Vagina (tissue), 2 donors: ENCODE measurements at regions not wholly inside any gene's neighbourhood (a gene's known extent, or its start where the extent isn't known, plus 50 kb on each side); places are given as distances from the start of the nearest gene placed in this dataset.

ENCODE experiments used
- POLR2A ChIP-seq, 2 donors: fragments of 450-650 bp; IDR thresholded peaks; one replicate each; pipeline ENCODE4 v1.6.1; 2017; ENCODE audit warnings: antibody characterized with exemption in 2 of 2, mild to moderate bottlenecking in 2 of 2, moderate library complexity in 2 of 2
- TF ChIP-seq, protein P1 (sequence below), 3 experiments: fragments of 450-650 bp in 2 of 3; fragments of 200-600 bp in 1 of 3; sonication (generic) in 1 of 3; IDR thresholded peaks; one replicate each; pipeline ENCODE4 v1.5.1; 2017 to 2019; ENCODE audit warnings: antibody characterized with exemption in 3 of 3, mild to moderate bottlenecking in 2 of 3, moderate library complexity in 2 of 3

DNA sequence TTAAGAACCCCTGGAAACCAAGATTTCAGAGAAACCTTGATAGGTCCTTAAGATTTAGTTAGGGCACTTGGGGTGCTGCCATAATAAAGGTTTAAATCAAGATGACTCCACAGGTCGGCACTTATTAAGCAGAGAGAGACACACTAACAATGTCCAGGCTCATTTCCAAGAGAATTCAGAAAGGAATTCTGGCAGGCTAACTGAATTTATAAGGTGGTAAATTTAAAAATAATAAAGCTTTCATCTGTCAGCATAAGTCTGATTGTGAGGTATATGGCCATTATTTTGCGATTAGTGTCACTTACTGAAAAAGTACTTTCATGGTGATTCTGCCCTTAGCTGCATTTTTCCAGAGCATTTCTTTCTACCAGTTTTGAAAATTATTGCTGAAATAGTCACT is 472.7 kb downstream of the ARAP2 start:
- TF ChIP-seq, protein P1, sequence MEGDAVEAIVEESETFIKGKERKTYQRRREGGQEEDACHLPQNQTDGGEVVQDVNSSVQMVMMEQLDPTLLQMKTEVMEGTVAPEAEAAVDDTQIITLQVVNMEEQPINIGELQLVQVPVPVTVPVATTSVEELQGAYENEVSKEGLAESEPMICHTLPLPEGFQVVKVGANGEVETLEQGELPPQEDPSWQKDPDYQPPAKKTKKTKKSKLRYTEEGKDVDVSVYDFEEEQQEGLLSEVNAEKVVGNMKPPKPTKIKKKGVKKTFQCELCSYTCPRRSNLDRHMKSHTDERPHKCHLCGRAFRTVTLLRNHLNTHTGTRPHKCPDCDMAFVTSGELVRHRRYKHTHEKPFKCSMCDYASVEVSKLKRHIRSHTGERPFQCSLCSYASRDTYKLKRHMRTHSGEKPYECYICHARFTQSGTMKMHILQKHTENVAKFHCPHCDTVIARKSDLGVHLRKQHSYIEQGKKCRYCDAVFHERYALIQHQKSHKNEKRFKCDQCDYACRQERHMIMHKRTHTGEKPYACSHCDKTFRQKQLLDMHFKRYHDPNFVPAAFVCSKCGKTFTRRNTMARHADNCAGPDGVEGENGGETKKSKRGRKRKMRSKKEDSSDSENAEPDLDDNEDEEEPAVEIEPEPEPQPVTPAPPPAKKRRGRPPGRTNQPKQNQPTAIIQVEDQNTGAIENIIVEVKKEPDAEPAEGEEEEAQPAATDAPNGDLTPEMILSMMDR (IDR thresholded peaks at IDR 0.05) = no peak
- no peak for TF ChIP-seq POLR2A (IDR thresholded peaks at IDR 0.05)
